ENCODE measurements at regions not wholly inside any gene's neighbourhood (a gene's known extent, or its start where the extent isn't known, plus 50 kb on each side); places are given as distances from the start of the nearest gene placed in this dataset.

- TF ChIP-seq POLR2A (IDR thresholded peaks at IDR 0.05) (no peak), CTCF (IDR thresholded peaks at IDR 0.05) (no peak)
Observed at GRCh38 chr6:133704371-133704770, 184.5 kb upstream of the TCF21 start.

All from tibial nerve (tissue), 3 donors.